H9 (cell line): ENCODE measurements at regions not wholly inside any gene's neighbourhood (a gene's known extent, or its start where the extent isn't known, plus 50 kb on each side); places are given as distances from the start of the nearest gene placed in this dataset.

Experiments used
- DNase-seq: peaks from one replicate; pipeline ENCODE4 v3.0.0-alpha.2; 2017
- H2AFZ ChIP-seq: one replicate; pipeline ENCODE4 v1.6.1; 2013; ENCODE audit warnings: mild to moderate bottlenecking, low read length, control low read depth, moderate library complexity
- H2AK5ac ChIP-seq: 2 replicates; pipeline ENCODE4 v1.6.1; 2013; ENCODE audit warnings: low read length, control low read depth, mixed read lengths; ENCODE audit not compliant: insufficient read length
- H2BK120ac ChIP-seq: one replicate; pipeline ENCODE4 v1.6.1; 2013; ENCODE audit warnings: low read depth, mild to moderate bottlenecking, low read length, control low read depth, inconsistent platforms; ENCODE audit not compliant: poor library complexity, severe bottlenecking
- H2BK12ac ChIP-seq: 2 replicates; pipeline ENCODE4 v1.6.1; 2013; ENCODE audit warnings: low read length, control low read depth, mixed read lengths, low read depth; ENCODE audit not compliant: insufficient read length
- H2BK15ac ChIP-seq: 2 replicates; pipeline ENCODE4 v1.6.1; 2013; ENCODE audit warnings: low read depth, low read length, control low read depth
- H2BK20ac ChIP-seq: one replicate; pipeline ENCODE4 v1.6.1; 2013; ENCODE audit warnings: low read depth, mild to moderate bottlenecking, low read length, control low read depth, inconsistent platforms; ENCODE audit not compliant: poor library complexity, severe bottlenecking
- H2BK5ac ChIP-seq: 2 replicates; pipeline ENCODE4 v1.6.1; 2013; ENCODE audit warnings: low read length, control low read depth, mixed read lengths; ENCODE audit not compliant: insufficient read length
- H3K14ac ChIP-seq: 2 replicates; pipeline ENCODE4 v1.6.1; 2013; ENCODE audit warnings: low read length, control low read depth; ENCODE audit not compliant: insufficient read depth
- H3K18ac ChIP-seq: 2 replicates; pipeline ENCODE4 v1.6.1; 2013; ENCODE audit warnings: low read depth, mild to moderate bottlenecking, mixed read lengths, low read length, control low read depth; ENCODE audit not compliant: insufficient read length
- H3K23ac ChIP-seq: 2 replicates; pipeline ENCODE4 v1.6.1; 2013; ENCODE audit warnings: low read length, control low read depth, mixed read lengths, low read depth; ENCODE audit not compliant: insufficient read length
- H3K23me2 ChIP-seq: 2 replicates; pipeline ENCODE4 v1.6.1; 2013; ENCODE audit warnings: low read depth, mild to moderate bottlenecking, mixed read lengths, low read length, control low read depth; ENCODE audit not compliant: insufficient read length, poor library complexity, severe bottlenecking
- H3K27ac ChIP-seq: 2 replicates; pipeline ENCODE4 v1.5.1; 2013; ENCODE audit warnings: low read length, control low read depth, mixed read lengths, low read depth; ENCODE audit not compliant: insufficient read length
- H3K27me3 ChIP-seq: 2 replicates; pipeline ENCODE4 v1.6.1; 2013; ENCODE audit warnings: low read length, control low read depth, inconsistent platforms; ENCODE audit not compliant: insufficient read depth
- H3K4ac ChIP-seq: 2 replicates; pipeline ENCODE4 v1.6.1; 2013; ENCODE audit warnings: low read depth, mild to moderate bottlenecking, control low read depth, inconsistent platforms, low read length, moderate library complexity
- H3K4me1 ChIP-seq: 2 replicates; pipeline ENCODE4 v1.6.1; 2013; ENCODE audit warnings: low read length, control low read depth, inconsistent platforms; ENCODE audit not compliant: insufficient read depth
- H3K4me2 ChIP-seq: 2 replicates; pipeline ENCODE4 v1.6.1; 2013; ENCODE audit warnings: low read length, control low read depth, mixed read lengths; ENCODE audit not compliant: insufficient read length, insufficient read depth
- H3K56ac ChIP-seq: 2 replicates; pipeline ENCODE4 v1.6.1; 2013; ENCODE audit warnings: low read depth, mild to moderate bottlenecking, mixed read lengths, low read length, control low read depth; ENCODE audit not compliant: insufficient read length
- H3K79me1 ChIP-seq: 2 replicates; pipeline ENCODE4 v1.6.1; 2013; ENCODE audit warnings: low read depth, mild to moderate bottlenecking, moderate library complexity, low read length, control low read depth, inconsistent platforms; ENCODE audit not compliant: insufficient read depth, poor library complexity, severe bottlenecking
- H3K79me2 ChIP-seq: 2 replicates; pipeline ENCODE4 v1.6.1; 2013; ENCODE audit warnings: low read length, control low read depth, inconsistent platforms; ENCODE audit not compliant: insufficient read depth
- H3K9ac ChIP-seq: 2 replicates; pipeline ENCODE4 v1.6.1; 2013; ENCODE audit warnings: low read length, control low read depth, mixed read lengths; ENCODE audit not compliant: insufficient read length; ENCODE audit errors: extremely low read depth
- H3K9me3 ChIP-seq: one replicate; pipeline ENCODE4 v1.6.1; 2013; ENCODE audit warnings: low read depth, low read length, inconsistent platforms; ENCODE audit not compliant: control insufficient read depth
- H3T11ph ChIP-seq: one replicate; pipeline ENCODE4 v1.6.1; 2013; ENCODE audit warnings: mild to moderate bottlenecking, low read length, control low read depth, inconsistent platforms
- H4K20me1 ChIP-seq: one replicate; pipeline ENCODE4 v1.6.1; 2013; ENCODE audit not compliant: control insufficient read depth, insufficient read length, insufficient read depth
- H4K5ac ChIP-seq: 2 replicates; pipeline ENCODE4 v1.6.1; 2013; ENCODE audit warnings: low read depth, mild to moderate bottlenecking, mixed read lengths, low read length, control low read depth; ENCODE audit not compliant: insufficient read length
- H4K8ac ChIP-seq: replicated peaks from 2 replicates; pipeline ENCODE4 v1.6.1; 2013; ENCODE audit warnings: low read length, control low read depth, mixed read lengths, low read depth; ENCODE audit not compliant: insufficient read length
- H4K91ac ChIP-seq: 2 replicates; pipeline ENCODE4 v1.6.1; 2013; ENCODE audit warnings: low read depth, mild to moderate bottlenecking, moderate library complexity, mixed read lengths, low read length, control low read depth; ENCODE audit not compliant: insufficient read length
- H3K27ac Mint-ChIP-seq, 3 experiments: 2 replicates in 2 of 3; 3 replicates in 1 of 3; pipeline ENCODE4 v1.8.0; 2020 to 2021; ENCODE audit warnings: mixed read lengths in 3 of 3, mild to moderate bottlenecking in 1 of 3, moderate library complexity in 1 of 3
- H3K27me3 Mint-ChIP-seq: 2 replicates; pipeline ENCODE4 v1.8.0; 2021; ENCODE audit warnings: low read depth, mild to moderate bottlenecking, moderate library complexity, mixed read lengths
- H3K36me3 Mint-ChIP-seq, 3 experiments: 2 replicates in 2 of 3; 3 replicates in 1 of 3; pipeline ENCODE4 v1.8.0; 2020 to 2021; ENCODE audit warnings: low read depth in 3 of 3, mixed read lengths in 3 of 3; ENCODE audit not compliant: insufficient read depth in 1 of 3
- H3K4me1 Mint-ChIP-seq, 2 experiments: 2 replicates each; pipeline ENCODE4 v1.8.0; 2020; ENCODE audit warnings: mixed read lengths in 2 of 2
- H3K4me3 Mint-ChIP-seq, 2 experiments: 2 replicates in 1 of 2; 3 replicates in 1 of 2; pipeline ENCODE4 v1.8.0; 2020 to 2021; ENCODE audit warnings: mild to moderate bottlenecking in 2 of 2, mixed read lengths in 2 of 2, moderate library complexity in 1 of 2
- H3K9me3 Mint-ChIP-seq, 2 experiments: 2 replicates in 1 of 2; 3 replicates in 1 of 2; pipeline ENCODE4 v1.8.0; 2020; ENCODE audit warnings: mild to moderate bottlenecking in 2 of 2, mixed read lengths in 2 of 2, moderate library complexity in 1 of 2
- CTCF ChIP-seq: fragments of 200-600 bp; sonication (generic); conservative IDR thresholded peaks from 3 replicates; pipeline ENCODE4 v1.8.0; 2021; ENCODE audit warnings: antibody characterized with exemption, mild to moderate bottlenecking
- WGBS: extraction: QIAGEN DNeasy Blood & Tissue Kit; methylation state at CpG from one replicate; pipeline ENCODE4 v1.1.7; 2013; ENCODE audit warnings: missing lambda C conversion rate, low lambda C conversion rate, mixed read lengths; ENCODE audit not compliant: insufficient read length; ENCODE audit errors: extremely low coverage; 5-methylcytosine and 5-hydroxymethylcytosine counted together

DNA sequence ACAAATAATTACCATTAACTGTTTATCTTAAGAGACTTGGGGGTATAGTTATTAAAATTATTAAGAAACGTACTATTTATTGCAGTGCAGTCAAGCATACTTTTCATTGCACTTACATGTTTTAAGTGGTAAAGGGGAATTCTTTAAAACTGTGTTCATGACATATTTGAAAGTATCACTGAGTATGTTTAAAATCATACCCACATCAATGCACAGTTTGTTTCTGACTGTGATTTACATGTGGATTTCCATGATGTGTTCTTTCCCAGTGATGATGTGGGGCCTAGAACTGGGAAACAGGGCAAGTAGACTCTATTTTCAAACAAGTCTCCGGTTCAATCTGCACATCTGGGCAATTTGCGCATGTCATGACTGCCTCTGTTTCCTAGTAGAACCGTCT is 340.5 kb upstream of the OBI1 start:
- DNase-seq = no peak
- Histone ChIP-seq H2BK12ac (no peak overlapping the region), H3K14ac (no peak overlapping the region), H3K56ac (no peak overlapping the region), H3K9me3 (no peaks in the 10 kb centered on the region), H3K79me2 (no peaks in the 10 kb centered on the region), H3K23ac (no peak overlapping the region), H3K4ac (no peak overlapping the region), H2BK15ac (no peak overlapping the region), H4K91ac (no peak overlapping the region), H2BK5ac (no peak overlapping the region), H2BK120ac (no peak overlapping the region), H3K79me1 (no peaks in the 10 kb centered on the region), H3K27ac (no peak overlapping the region), H3K4me1 (peaks cover 2% of the 10 kb centered on the region; the same call in 1 of the 2 replicates), H3K18ac (no peak overlapping the region), H3T11ph (no peak overlapping the region), H4K20me1 (no peaks in the 10 kb centered on the region), H2AFZ (no peak overlapping the region), H3K4me2 (no peak overlapping the region), H3K9ac (no peak overlapping the region), H3K23me2 (no peaks in the 10 kb centered on the region), H4K5ac (no peak overlapping the region), H2AK5ac (no peak overlapping the region), H4K8ac (no peak overlapping the region), H2BK20ac (no peak overlapping the region), H3K27me3 (no peaks in the 10 kb centered on the region)
- Mint-ChIP-seq H3K4me3 (no peak overlapping the region), H3K9me3 (no peaks in the 10 kb centered on the region), H3K4me1 (peaks cover 5 to 10% of the 10 kb centered on the region in 2 experiments), H3K27ac (no peak overlapping the region), H3K27me3 (no peaks in the 10 kb centered on the region), H3K36me3 (no peaks in the 10 kb centered on the region)
- WGBS = no CpG with 5 or more reads among the region's 4 CpGs
- TF ChIP-seq CTCF = no peak
